Tibial artery (tissue), 4 donors: ENCODE measurements at regions not wholly inside any gene's neighbourhood (a gene's known extent, or its start where the extent isn't known, plus 50 kb on each side); places are given as distances from the start of the nearest gene placed in this dataset.
"Not testable (repeated sequence)": the region's sequence is repeated elsewhere in the genome, so short reads cannot be mapped to it uniquely, and the experiment has no call there.

Experiments used
- DNase-seq, 2 donors: peaks; one replicate each; pipeline ENCODE4 v3.0.0-alpha.2; 2019
- H3K27ac ChIP-seq, 2 donors: fragments of 200-600 bp; sonication (generic) in 1 of 2; 1 replicate in 1 of 2; 2 replicates in 1 of 2; pipeline ENCODE4 v1.5.1; 2018 to 2019; ENCODE audit warnings: mild to moderate bottlenecking in 1 of 2
- H3K27me3 ChIP-seq, 2 donors: fragments of 200-600 bp; sonication (generic) in 1 of 2; one replicate each; pipeline versions ENCODE4 v1.5.1 to v1.6.0; 2016 to 2019
- H3K36me3 ChIP-seq, 3 donors: fragments of 200-600 bp; sonication (generic) in 2 of 3; one replicate each; pipeline ENCODE4 v1.5.1; 2016 to 2019; ENCODE audit warnings: mild to moderate bottlenecking in 2 of 3
- H3K4me1 ChIP-seq, 4 donors: fragments of 200-600 bp; sonication (generic) in 2 of 4; 1 replicate in 3 of 4; 2 replicates in 1 of 4; pipeline ENCODE4 v1.5.1; 2016 to 2019
- H3K4me3 ChIP-seq, 2 donors: fragments of 200-600 bp; sonication (generic) in 1 of 2; 1 replicate in 1 of 2; 2 replicates in 1 of 2; pipeline ENCODE4 v1.5.1; 2018 to 2019; ENCODE audit warnings: mild to moderate bottlenecking in 2 of 2
- H3K9me3 ChIP-seq, 3 donors: fragments of 200-600 bp; sonication (generic) in 1 of 3; one replicate each; pipeline ENCODE4 v1.5.1; 2016 to 2019
- intact Hi-C: fragments of 100-400 bp; cut with DNase I; formaldehyde crosslinking; loops from one replicate; pipeline ENCODE4 v1.15.0; 2023; ENCODE audit warnings: low total_unique reads

- H3K27ac ChIP-seq, H3K9me3 ChIP-seq, intact Hi-C loops, DNase-seq, H3K27me3 ChIP-seq, H3K4me3 ChIP-seq, H3K36me3 ChIP-seq, H3K4me1 ChIP-seq: not testable (repeated sequence)
Measured at GRCh38 chr21:9972018-9972417, 549.4 kb upstream of the TPTE start.

GRCh38 chr21:9978371-9978770 lies 543.0 kb upstream of the TPTE start:
- H3K4me3 ChIP-seq, H3K9me3 ChIP-seq, H3K36me3 ChIP-seq, H3K4me1 ChIP-seq, H3K27ac ChIP-seq, H3K27me3 ChIP-seq, intact Hi-C loops: not testable (repeated sequence)
- DNase-seq: peak in 1 of 2 donors; percentile 52

GRCh38 chr21:9997507-9997906 lies 523.9 kb upstream of the TPTE start:
- H3K27ac ChIP-seq, H3K36me3 ChIP-seq, H3K27me3 ChIP-seq, intact Hi-C loops, H3K9me3 ChIP-seq, H3K4me3 ChIP-seq, DNase-seq, H3K4me1 ChIP-seq: not testable (repeated sequence)

GRCh38 chr21:10002762-10003313 lies 518.5 kb upstream of the TPTE start:
- H3K27me3 ChIP-seq, H3K4me3 ChIP-seq, intact Hi-C loops, H3K27ac ChIP-seq, DNase-seq, H3K36me3 ChIP-seq, H3K4me1 ChIP-seq, H3K9me3 ChIP-seq: not testable (repeated sequence)

GRCh38 chr21:10005791-10006190 lies 515.6 kb upstream of the TPTE start:
- H3K36me3 ChIP-seq, intact Hi-C loops, H3K27me3 ChIP-seq, DNase-seq, H3K9me3 ChIP-seq, H3K27ac ChIP-seq, H3K4me1 ChIP-seq, H3K4me3 ChIP-seq: not testable (repeated sequence)

- H3K27me3 ChIP-seq, H3K36me3 ChIP-seq, DNase-seq, H3K27ac ChIP-seq, intact Hi-C loops, H3K4me3 ChIP-seq, H3K4me1 ChIP-seq, H3K9me3 ChIP-seq: not testable (repeated sequence)
Measured at GRCh38 chr21:10016991-10017390, 504.4 kb upstream of the TPTE start.

- H3K27ac ChIP-seq, intact Hi-C loops, DNase-seq, H3K4me3 ChIP-seq, H3K36me3 ChIP-seq, H3K27me3 ChIP-seq, H3K9me3 ChIP-seq, H3K4me1 ChIP-seq: not testable (repeated sequence)
Measured at GRCh38 chr21:10017757-10018156, 503.6 kb upstream of the TPTE start.

GRCh38 chr21:10021462-10021861 lies 499.9 kb upstream of the TPTE start:
- intact Hi-C loops, H3K4me3 ChIP-seq, H3K27me3 ChIP-seq, H3K27ac ChIP-seq, H3K9me3 ChIP-seq, H3K4me1 ChIP-seq, H3K36me3 ChIP-seq, DNase-seq: not testable (repeated sequence)

- DNase-seq, intact Hi-C loops: not testable (repeated sequence)
Measured at GRCh38 chr21:10022745-10023144, 498.6 kb upstream of the TPTE start.

More at GRCh38 chr21:10022745-10023144, 498.6 kb upstream of the TPTE start:
- not testable (repeated sequence) for H3K4me3 ChIP-seq, H3K4me1 ChIP-seq, H3K27ac ChIP-seq, H3K9me3 ChIP-seq, H3K36me3 ChIP-seq, H3K27me3 ChIP-seq
